Midbrain (tissue), 1 donor: ENCODE measurements at regions not wholly inside any gene's neighbourhood (a gene's known extent, or its start where the extent isn't known, plus 50 kb on each side); places are given as distances from the start of the nearest gene placed in this dataset.

Source experiments
- DNase-seq: peaks from one replicate; lab custom pipeline; 2025; lab: John Stamatoyannopoulos, UW

GRCh38 chr22:27391092-27391770 lies 410.3 kb downstream of the MN1 start:
- DNase-seq, result no peak

- no peak for DNase-seq
Observed at GRCh38 chr22:27393371-27393770, 408.2 kb downstream of the MN1 start.

GRCh38 chr22:27394806-27395404 lies 406.7 kb downstream of the MN1 start:
- no peak for DNase-seq

GRCh38 chr22:27397036-27397953 lies 404.3 kb downstream of the MN1 start:
- no peak for DNase-seq

- DNase-seq, result no peak
Observed at GRCh38 chr22:27397954-27398342, 403.6 kb downstream of the MN1 start.

- no peak for DNase-seq
Observed at GRCh38 chr22:27399161-27399560, 402.4 kb downstream of the MN1 start.

- no peak for DNase-seq
Observed at GRCh38 chr22:27400811-27401210, 400.7 kb downstream of the MN1 start.

GRCh38 chr22:27401321-27401720 lies 400.2 kb downstream of the MN1 start:
- no peak for DNase-seq

- no peak for DNase-seq
Observed at GRCh38 chr22:27404441-27404840, 397.1 kb downstream of the MN1 start.

- no peak for DNase-seq
Observed at GRCh38 chr22:27405672-27406388, 395.7 kb downstream of the MN1 start.

- DNase-seq, result no peak
Observed at GRCh38 chr22:27406389-27406861, 395.1 kb downstream of the MN1 start.

- DNase-seq, result no peak
Observed at GRCh38 chr22:27407369-27407985, 394.1 kb downstream of the MN1 start.

GRCh38 chr22:27408068-27408467 lies 393.5 kb downstream of the MN1 start:
- DNase-seq, result no peak

- no peak for DNase-seq
Observed at GRCh38 chr22:27409299-27409698, 392.3 kb downstream of the MN1 start.

GRCh38 chr22:27412866-27413445 lies 388.6 kb downstream of the MN1 start:
- no peak for DNase-seq

GRCh38 chr22:27413702-27414101 lies 387.9 kb downstream of the MN1 start:
- DNase-seq, result no peak

GRCh38 chr22:27416511-27417420 lies 384.8 kb downstream of the MN1 start:
- DNase-seq, result no peak

- DNase-seq, result no peak
Observed at GRCh38 chr22:27417421-27417814, 384.1 kb downstream of the MN1 start.

- DNase-seq, result no peak
Observed at GRCh38 chr22:27418261-27418660, 383.3 kb downstream of the MN1 start.

- DNase-seq, result peak; percentile 6
Observed at GRCh38 chr22:27419473-27419872, 382.1 kb downstream of the MN1 start.
